ENCODE measurements at regions not wholly inside any gene's neighbourhood (a gene's known extent, or its start where the extent isn't known, plus 50 kb on each side); places are given as distances from the start of the nearest gene placed in this dataset.

- TF ChIP-seq CTCF (IDR thresholded peaks at IDR 0.05) (no peak), EP300 (IDR thresholded peaks at IDR 0.05) (no peak), POLR2A (IDR thresholded peaks at IDR 0.05) (no peak), POLR2AphosphoS5 (IDR thresholded peaks at IDR 0.05) (no peak)
These were observed 212.4 kb upstream of the GLI3 start for GRCh38 chr7:42449431-42449830.

Data from suprapubic skin (tissue), 4 donors.